ENCODE measurements at regions not wholly inside any gene's neighbourhood (a gene's known extent, or its start where the extent isn't known, plus 50 kb on each side); places are given as distances from the start of the nearest gene placed in this dataset.

GRCh38 chr15:77769700-77770099 is 137.0 kb upstream of the LINGO1 start:
- TF ChIP-seq CTCF (IDR thresholded peaks at IDR 0.05) (no peak), POLR2A (IDR thresholded peaks at IDR 0.05) (no peak)

Data from esophagus squamous epithelium (tissue), 4 donors.